Endothelial cell of umbilical vein (primary cell): ENCODE measurements at regions not wholly inside any gene's neighbourhood (a gene's known extent, or its start where the extent isn't known, plus 50 kb on each side); places are given as distances from the start of the nearest gene placed in this dataset.

ENCODE experiments used
- BruUV-seq: library from RNA; stranded (reverse); fragments of 400-500 nt; replicated peaks from 2 replicates; lab custom pipeline; 2021; lab: Mats Ljungman, UMichigan
- CTCF ChIA-PET: fragments of 300-600, 350-600 bp; sonication (Branson Sonifier 250); formaldehyde crosslinking; loops from one replicate; lab custom pipeline; 2021; ENCODE audit warnings: antibody characterized with exemption, inconsistent platforms; lab: Charles Lee
- POLR2A ChIA-PET: fragments of 300-600, 350-600 bp; sonication (Branson Sonifier 250); formaldehyde crosslinking; loops from one replicate; lab custom pipeline; 2021; ENCODE audit warnings: antibody characterized with exemption, inconsistent platforms; lab: Charles Lee
- DNase-seq: peaks from one replicate; pipeline ENCODE4 v3.0.0-alpha.2; 2011; ENCODE audit warnings: low read depth, low spot score
- FAIRE-seq: peaks from 2 replicates; lab custom pipeline; 2011; peaks lifted over from hg19 to GRCh38; lab: Jason Lieb, UNC
- H2AFZ ChIP-seq: 2 replicates; pipeline ENCODE4 v1.6.0; 2012; ENCODE audit warnings: low read depth, low read length, control low read depth, inconsistent platforms
- H3K27ac ChIP-seq: 2 replicates; pipeline ENCODE4 v1.5.1; 2011; ENCODE audit warnings: low read depth, mild to moderate bottlenecking, control low read depth, low read length, moderate library complexity; ENCODE audit not compliant: insufficient read depth
- H3K27me3 ChIP-seq, 2 experiments: 2 replicates each; pipeline versions ENCODE4 v1.6.0 to v1.6.1; 2011; ENCODE audit warnings: low read length in 2 of 2, mixed read lengths in 1 of 2; ENCODE audit not compliant: control insufficient read depth in 2 of 2, insufficient read depth in 2 of 2
- H3K36me3 ChIP-seq, 2 experiments: 2 replicates in 1 of 2; 3 replicates in 1 of 2; pipeline ENCODE4 v1.5.1; 2011; ENCODE audit warnings: low read length in 2 of 2, mild to moderate bottlenecking in 1 of 2, moderate library complexity in 1 of 2; ENCODE audit not compliant: control insufficient read depth in 2 of 2, insufficient read depth in 2 of 2; ENCODE audit errors: extremely low read depth in 1 of 2
- H3K4me1 ChIP-seq: 3 replicates; pipeline ENCODE4 v1.5.1; 2011; ENCODE audit warnings: mild to moderate bottlenecking, low read length; ENCODE audit not compliant: control insufficient read depth, insufficient read depth; ENCODE audit errors: extremely low read depth
- H3K4me2 ChIP-seq: 2 replicates; pipeline ENCODE4 v1.6.1; 2011; ENCODE audit warnings: low read length, control low read depth, mixed read lengths; ENCODE audit not compliant: insufficient read depth
- H3K4me3 ChIP-seq, 3 experiments: fragments of 200-600 bp in 1 of 3; sonication (generic), shearing (Covaris generic) in 1 of 3; replicated peaks in 1 of 3; 2 replicates each; pipeline ENCODE4 v1.5.1; 2011 to 2016; ENCODE audit warnings: control low read depth in 3 of 3, low read length in 3 of 3, mild to moderate bottlenecking in 2 of 3, inconsistent platforms in 1 of 3, low read depth in 1 of 3, moderate library complexity in 1 of 3; ENCODE audit not compliant: insufficient read depth in 1 of 3
- H3K79me2 ChIP-seq: 2 replicates; pipeline ENCODE4 v1.6.0; 2012; ENCODE audit warnings: low read length, inconsistent platforms; ENCODE audit not compliant: control insufficient read depth, insufficient read depth
- H3K9ac ChIP-seq: replicated peaks from 2 replicates; pipeline ENCODE3; 2011; ENCODE audit warnings: low read length, control low read depth; ENCODE audit not compliant: insufficient read depth; ENCODE audit errors: extremely low read depth
- H3K9me1 ChIP-seq: replicated peaks from 3 replicates; pipeline ENCODE4 v1.6.0; 2011; ENCODE audit warnings: mild to moderate bottlenecking, low read length; ENCODE audit not compliant: control insufficient read depth, insufficient read depth; ENCODE audit errors: extremely low read depth
- H3K9me3 ChIP-seq: replicated peaks from 2 replicates; pipeline ENCODE4 v1.5.1; 2012; ENCODE audit warnings: low read length, inconsistent platforms; ENCODE audit not compliant: control insufficient read depth, insufficient read depth
- H4K20me1 ChIP-seq: replicated peaks from 2 replicates; pipeline ENCODE3; 2011; ENCODE audit warnings: mild to moderate bottlenecking, low read length; ENCODE audit not compliant: control insufficient read depth, insufficient read depth; ENCODE audit errors: extremely low read depth
- EZH2 ChIP-seq: IDR thresholded peaks from 2 replicates; pipeline ENCODE4 v1.6.1; 2012; ENCODE audit warnings: borderline replicate concordance, low read depth, mild to moderate bottlenecking, moderate library complexity, low read length, inconsistent platforms; ENCODE audit not compliant: severe bottlenecking
- FOS ChIP-seq: IDR thresholded peaks from 2 replicates; pipeline ENCODE4 v1.6.1; 2011; ENCODE audit warnings: mild to moderate bottlenecking, low read length, moderate library complexity, borderline replicate concordance; ENCODE audit not compliant: insufficient read depth
- GATA2 ChIP-seq: IDR thresholded peaks from 2 replicates; pipeline ENCODE4 v1.7.0; 2011; ENCODE audit warnings: low read depth, mild to moderate bottlenecking, moderate library complexity, mixed read lengths, low read length; ENCODE audit not compliant: insufficient read length, insufficient read depth
- JUN ChIP-seq: IDR thresholded peaks from 2 replicates; pipeline ENCODE4 v1.6.1; 2011; ENCODE audit warnings: borderline replicate concordance, low read depth; ENCODE audit not compliant: insufficient read length, insufficient read depth
- MYC ChIP-seq: IDR thresholded peaks from one replicate; pipeline ENCODE4 v1.6.1; 2011; ENCODE audit warnings: mild to moderate bottlenecking, low read depth, low read length
- POLR2A ChIP-seq: IDR thresholded peaks from 2 replicates; pipeline ENCODE4 v1.6.1; 2012; ENCODE audit warnings: low read depth, mild to moderate bottlenecking, control low read depth, low read length
- POLR2AphosphoS5 ChIP-seq: IDR thresholded peaks from 2 replicates; pipeline ENCODE4 v1.6.1; 2012; ENCODE audit warnings: low read depth, mild to moderate bottlenecking, control low read depth, low read length, moderate library complexity; ENCODE audit not compliant: insufficient read depth
- dilution Hi-C: fragments of 300-500 bp; cut with MboI; formaldehyde crosslinking; loops from one replicate; pipeline ENCODE4 v1.15.0; 2019; ENCODE audit warnings: low sequenced_read_pairs; ENCODE audit not compliant: extremely low pct_ligation_motif_present
- intact Hi-C: fragments of 100-400 bp; cut with micrococcal nuclease; formaldehyde crosslinking; loops from one replicate; pipeline ENCODE4 v1.10.0; 2022
- TF ChIP-seq, protein P1 (sequence below), 2 donors: IDR thresholded peaks; 1 replicate in 1 of 2; 2 replicates in 1 of 2; pipeline ENCODE4 v1.5.1; 2011; ENCODE audit warnings: low read length in 2 of 2, mild to moderate bottlenecking in 2 of 2, moderate library complexity in 2 of 2, control low read depth in 1 of 2, inconsistent platforms in 1 of 2, low read depth in 1 of 2; ENCODE audit not compliant: insufficient read depth in 1 of 2; ENCODE audit errors: extremely low read depth in 1 of 2
- TF ChIP-seq, protein P2 (sequence below): IDR thresholded peaks from 2 replicates; pipeline ENCODE4 v1.6.1; 2011; ENCODE audit not compliant: insufficient read depth, insufficient read length

DNA sequence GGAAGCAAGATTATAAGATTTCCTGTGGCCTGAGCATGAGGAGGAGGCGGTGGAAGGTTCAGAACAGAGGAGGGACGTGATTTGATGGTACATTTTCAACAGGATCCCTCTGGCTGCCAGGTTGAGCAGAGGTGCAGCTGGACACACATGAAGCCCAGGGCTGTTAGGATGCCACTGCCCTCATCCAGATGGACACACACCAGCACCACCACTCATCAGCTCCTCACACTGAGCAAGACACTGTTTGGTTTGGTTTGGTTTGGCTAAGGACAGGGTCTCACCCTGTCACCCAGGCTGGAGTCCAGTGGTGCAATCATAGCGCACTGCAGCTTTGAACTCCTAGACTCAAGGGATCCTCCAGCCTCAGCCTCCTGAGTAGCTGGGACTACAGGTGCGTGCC is 402.6 kb upstream of the C16orf82 start:
- CTCF ChIA-PET, result no interaction called here

More for the DNA sequence above, 402.6 kb upstream of the C16orf82 start:
- dilution Hi-C loops, result no loop called here
- no peak overlapping the region for H3K27ac ChIP-seq
- H3K4me1 ChIP-seq, result no peaks in the 10 kb centered on the region
- TF ChIP-seq GATA2 (no peak), EZH2 (no peak), FOS (no peak), POLR2A (no peak), POLR2AphosphoS5 (no peak), JUN (no peak), MYC (no peak)
- TF ChIP-seq, protein P1, sequence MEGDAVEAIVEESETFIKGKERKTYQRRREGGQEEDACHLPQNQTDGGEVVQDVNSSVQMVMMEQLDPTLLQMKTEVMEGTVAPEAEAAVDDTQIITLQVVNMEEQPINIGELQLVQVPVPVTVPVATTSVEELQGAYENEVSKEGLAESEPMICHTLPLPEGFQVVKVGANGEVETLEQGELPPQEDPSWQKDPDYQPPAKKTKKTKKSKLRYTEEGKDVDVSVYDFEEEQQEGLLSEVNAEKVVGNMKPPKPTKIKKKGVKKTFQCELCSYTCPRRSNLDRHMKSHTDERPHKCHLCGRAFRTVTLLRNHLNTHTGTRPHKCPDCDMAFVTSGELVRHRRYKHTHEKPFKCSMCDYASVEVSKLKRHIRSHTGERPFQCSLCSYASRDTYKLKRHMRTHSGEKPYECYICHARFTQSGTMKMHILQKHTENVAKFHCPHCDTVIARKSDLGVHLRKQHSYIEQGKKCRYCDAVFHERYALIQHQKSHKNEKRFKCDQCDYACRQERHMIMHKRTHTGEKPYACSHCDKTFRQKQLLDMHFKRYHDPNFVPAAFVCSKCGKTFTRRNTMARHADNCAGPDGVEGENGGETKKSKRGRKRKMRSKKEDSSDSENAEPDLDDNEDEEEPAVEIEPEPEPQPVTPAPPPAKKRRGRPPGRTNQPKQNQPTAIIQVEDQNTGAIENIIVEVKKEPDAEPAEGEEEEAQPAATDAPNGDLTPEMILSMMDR (IDR thresholded peaks at IDR 0.05; ENCODE audit: extremely low read depth in 1 of 2, insufficient read depth in 1 of 2, low read depth in 1 of 2, low read length in 2 of 2), result no peak
- TF ChIP-seq, protein P2, sequence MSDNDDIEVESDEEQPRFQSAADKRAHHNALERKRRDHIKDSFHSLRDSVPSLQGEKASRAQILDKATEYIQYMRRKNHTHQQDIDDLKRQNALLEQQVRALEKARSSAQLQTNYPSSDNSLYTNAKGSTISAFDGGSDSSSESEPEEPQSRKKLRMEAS, result no peak
- no peaks in the 10 kb centered on the region for H4K20me1 ChIP-seq
- H3K4me2 ChIP-seq, result no peak overlapping the region
- H3K9me1 ChIP-seq, result no peaks in the 10 kb centered on the region
- no peak overlapping the region for H3K4me3 ChIP-seq
- no TSS peak for BruUV-seq
- H3K9me3 ChIP-seq, result peaks cover 2% of the 10 kb centered on the region
- POLR2A ChIA-PET, result no interaction called here
- no peak overlapping the region for H3K9ac ChIP-seq
- no peak for FAIRE-seq
- intact Hi-C loops, result no loop called here
- H3K27me3 ChIP-seq, result no peaks in the 10 kb centered on the region
- no peak overlapping the region for H2AFZ ChIP-seq
- no peaks in the 10 kb centered on the region for H3K36me3 ChIP-seq
- H3K79me2 ChIP-seq, result no peaks in the 10 kb centered on the region
- DNase-seq, result no peak
